ENCODE measurements at regions not wholly inside any gene's neighbourhood (a gene's known extent, or its start where the extent isn't known, plus 50 kb on each side); places are given as distances from the start of the nearest gene placed in this dataset.

DNA sequence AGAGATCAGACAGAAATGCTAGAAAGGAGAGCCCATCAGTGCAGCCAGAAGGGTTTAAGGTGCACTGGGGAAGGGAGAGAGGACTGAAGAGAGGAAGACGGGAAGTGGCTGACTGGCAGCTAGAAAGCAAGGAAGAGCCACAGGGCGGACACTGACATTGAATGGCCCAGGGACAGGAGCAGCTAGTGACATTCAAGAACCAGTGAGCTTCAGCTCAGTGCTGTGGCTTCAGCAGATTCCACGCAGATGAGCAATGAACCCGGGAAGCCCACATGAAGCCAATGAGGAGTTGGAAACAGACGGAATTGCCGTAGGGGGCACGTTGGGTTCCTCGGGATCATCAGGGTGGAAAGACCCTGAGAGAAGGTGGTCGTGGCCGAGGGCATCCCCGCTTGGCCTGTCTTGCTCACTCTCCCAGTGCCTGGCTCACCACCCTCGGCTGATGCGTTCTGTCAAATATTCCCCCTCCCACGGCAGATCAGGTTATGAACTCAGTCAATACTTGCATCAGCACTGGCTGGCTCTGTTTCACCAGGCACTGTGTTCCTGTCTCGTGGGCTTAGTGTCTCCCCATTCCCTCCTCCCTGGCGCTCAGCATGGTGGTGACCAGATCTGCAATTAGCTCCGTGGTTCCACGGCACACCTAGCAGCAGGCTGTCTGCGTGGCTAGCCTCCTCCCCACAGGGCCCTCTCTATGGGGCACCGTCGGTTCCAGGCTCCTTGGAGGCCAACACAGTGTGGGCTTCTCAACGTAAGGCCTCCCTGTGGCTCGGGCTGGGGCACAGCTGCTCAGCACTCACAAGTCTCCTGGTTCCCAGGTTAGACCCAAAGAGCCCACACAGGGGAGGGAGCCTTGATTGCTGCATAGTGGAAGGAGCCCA lies 145.5 kb downstream of the TRIM29 start:
- DNase-seq, result no peak
- no peaks in the 10 kb centered on the region for H3K79me1 ChIP-seq (ENCODE audit: low read depth in 1 of 2, low read length in 2 of 2)
- H3K27me3 ChIP-seq (ENCODE audit: control insufficient read depth, insufficient read depth, low read length), result peaks cover 24% of the 10 kb centered on the region
- H3K4me3 ChIP-seq (ENCODE audit: insufficient read depth, low read depth, low read length), result no peak overlapping the region
- no peak overlapping the region for H2AK9ac ChIP-seq (replicated peaks; ENCODE audit: low read depth, low read length, poor library complexity)
- no peaks in the 10 kb centered on the region for H3K9me3 ChIP-seq (ENCODE audit: control insufficient read depth, insufficient read depth, low read length)
- no peak overlapping the region for H3K23ac ChIP-seq (ENCODE audit: low read depth, low read length)
- dilution Hi-C loops (cut with HindIII; ENCODE audit: low sequenced_read_pairs, unreplicated experiment), result no loop called here
- in situ Hi-C loops (cut with MboI; ENCODE audit: low sequenced_read_pairs), result no loop called here
- ATAC-seq (ENCODE audit: low read depth), result no peak
- no peak overlapping the region for H2BK15ac ChIP-seq (ENCODE audit: low read depth, low read length)
- H4K20me1 ChIP-seq (ENCODE audit: insufficient read depth, low read length), result no peaks in the 10 kb centered on the region
- H3K36me3 ChIP-seq (ENCODE audit: control insufficient read depth, insufficient read depth, low read length), result no peaks in the 10 kb centered on the region
- H3K9me1 ChIP-seq (ENCODE audit: insufficient read depth, low read length), result no peaks in the 10 kb centered on the region
- intact Hi-C loops (cut with micrococcal nuclease), result no loop called here
- TF ChIP-seq ELK1 (IDR thresholded peaks at IDR 0.05; ENCODE audit: borderline replicate concordance, low read depth, low read length) (no peak), MAZ (IDR thresholded peaks at IDR 0.05; ENCODE audit: borderline replicate concordance, low read depth, low read length) (no peak), BHLHE40 (IDR thresholded peaks at IDR 0.05; ENCODE audit: low read depth, low read length) (no peak), CHD1 (IDR thresholded peaks at IDR 0.05; ENCODE audit: low read depth, low read length) (no peak), POLR2A (IDR thresholded peaks at IDR 0.05; ENCODE audit: low read depth, low read length) (no peak), MXI1 (IDR thresholded peaks at IDR 0.05; ENCODE audit: borderline replicate concordance, low read depth, low read length) (no peak), RFX5 (IDR thresholded peaks at IDR 0.05; ENCODE audit: low read depth, low read length) (no peak), CEBPB (IDR thresholded peaks at IDR 0.05; ENCODE audit: low read depth, low read length) (no peak), FOS (IDR thresholded peaks at IDR 0.05; ENCODE audit: low read depth, low read length) (no peak), NFE2L2 (IDR thresholded peaks at IDR 0.05; ENCODE audit: low read depth, low read length) (no peak), MAFK (IDR thresholded peaks at IDR 0.05; ENCODE audit: low read depth, low read length) (no peak), RAD21 (IDR thresholded peaks at IDR 0.05; ENCODE audit: low read length) (no peak)
- TF ChIP-seq, protein P1, sequence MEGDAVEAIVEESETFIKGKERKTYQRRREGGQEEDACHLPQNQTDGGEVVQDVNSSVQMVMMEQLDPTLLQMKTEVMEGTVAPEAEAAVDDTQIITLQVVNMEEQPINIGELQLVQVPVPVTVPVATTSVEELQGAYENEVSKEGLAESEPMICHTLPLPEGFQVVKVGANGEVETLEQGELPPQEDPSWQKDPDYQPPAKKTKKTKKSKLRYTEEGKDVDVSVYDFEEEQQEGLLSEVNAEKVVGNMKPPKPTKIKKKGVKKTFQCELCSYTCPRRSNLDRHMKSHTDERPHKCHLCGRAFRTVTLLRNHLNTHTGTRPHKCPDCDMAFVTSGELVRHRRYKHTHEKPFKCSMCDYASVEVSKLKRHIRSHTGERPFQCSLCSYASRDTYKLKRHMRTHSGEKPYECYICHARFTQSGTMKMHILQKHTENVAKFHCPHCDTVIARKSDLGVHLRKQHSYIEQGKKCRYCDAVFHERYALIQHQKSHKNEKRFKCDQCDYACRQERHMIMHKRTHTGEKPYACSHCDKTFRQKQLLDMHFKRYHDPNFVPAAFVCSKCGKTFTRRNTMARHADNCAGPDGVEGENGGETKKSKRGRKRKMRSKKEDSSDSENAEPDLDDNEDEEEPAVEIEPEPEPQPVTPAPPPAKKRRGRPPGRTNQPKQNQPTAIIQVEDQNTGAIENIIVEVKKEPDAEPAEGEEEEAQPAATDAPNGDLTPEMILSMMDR (conservative IDR thresholded peaks at IDR 0.05; ENCODE audit: low read depth, low read length), result no peak
- H3K14ac ChIP-seq (replicated peaks; ENCODE audit: low read depth, low read length), result no peak overlapping the region
- no peak overlapping the region for H3K27ac ChIP-seq (ENCODE audit: insufficient read depth, low read length)
- H2BK20ac ChIP-seq (ENCODE audit: low read depth, low read length), result no peak overlapping the region
- no TSS peak for BruUV-seq (replicated peaks)
- H4K5ac ChIP-seq (ENCODE audit: low read depth, low read length), result no peak overlapping the region
- 60% methylated on average over 15 of the region's 23 CpGs; no CpG with 5 or more reads in 1 of the 2 experiments for whole genome bisulfite sequencing, 2 experiments (ENCODE audit: extremely low coverage in 2 of 2, insufficient read length in 1 of 2)
- POLR2A ChIA-PET (ENCODE audit: unreplicated experiment), result no interaction called here
- no peak overlapping the region for H3K56ac ChIP-seq (ENCODE audit: extremely low read depth, insufficient read depth, low read length)
- H2AFZ ChIP-seq (replicated peaks; ENCODE audit: low read length, poor library complexity), result no peak overlapping the region
- no peak overlapping the region for H4K91ac ChIP-seq (ENCODE audit: insufficient read depth, low read depth, low read length)
- H2AK5ac ChIP-seq (ENCODE audit: low read depth, low read length), result no peak overlapping the region
- H3K4me2 ChIP-seq (ENCODE audit: low read depth, low read length), result no peak overlapping the region
- H3K9ac ChIP-seq (ENCODE audit: low read depth, low read length), result no peak overlapping the region
- no peaks in the 10 kb centered on the region for H3K4me1 ChIP-seq (ENCODE audit: control insufficient read depth, insufficient read depth, low read length)
- no peak overlapping the region for H4K8ac ChIP-seq (ENCODE audit: low read depth in 2 of 2, low read length in 2 of 2)
- no peak overlapping the region for H3K18ac ChIP-seq (ENCODE audit: low read depth, low read length)
- H2BK5ac ChIP-seq (ENCODE audit: low read depth, low read length, poor library complexity, severe bottlenecking), result no peak overlapping the region
- H2BK120ac ChIP-seq (ENCODE audit: low read depth, low read length), result no peak overlapping the region
- CTCF ChIA-PET, result no interaction called here
- H3K4ac ChIP-seq (ENCODE audit: low read depth, low read length), result no peak overlapping the region

All from IMR-90 (cell line).